ENCODE measurements at regions not wholly inside any gene's neighbourhood (a gene's known extent, or its start where the extent isn't known, plus 50 kb on each side); places are given as distances from the start of the nearest gene placed in this dataset.

DNA sequence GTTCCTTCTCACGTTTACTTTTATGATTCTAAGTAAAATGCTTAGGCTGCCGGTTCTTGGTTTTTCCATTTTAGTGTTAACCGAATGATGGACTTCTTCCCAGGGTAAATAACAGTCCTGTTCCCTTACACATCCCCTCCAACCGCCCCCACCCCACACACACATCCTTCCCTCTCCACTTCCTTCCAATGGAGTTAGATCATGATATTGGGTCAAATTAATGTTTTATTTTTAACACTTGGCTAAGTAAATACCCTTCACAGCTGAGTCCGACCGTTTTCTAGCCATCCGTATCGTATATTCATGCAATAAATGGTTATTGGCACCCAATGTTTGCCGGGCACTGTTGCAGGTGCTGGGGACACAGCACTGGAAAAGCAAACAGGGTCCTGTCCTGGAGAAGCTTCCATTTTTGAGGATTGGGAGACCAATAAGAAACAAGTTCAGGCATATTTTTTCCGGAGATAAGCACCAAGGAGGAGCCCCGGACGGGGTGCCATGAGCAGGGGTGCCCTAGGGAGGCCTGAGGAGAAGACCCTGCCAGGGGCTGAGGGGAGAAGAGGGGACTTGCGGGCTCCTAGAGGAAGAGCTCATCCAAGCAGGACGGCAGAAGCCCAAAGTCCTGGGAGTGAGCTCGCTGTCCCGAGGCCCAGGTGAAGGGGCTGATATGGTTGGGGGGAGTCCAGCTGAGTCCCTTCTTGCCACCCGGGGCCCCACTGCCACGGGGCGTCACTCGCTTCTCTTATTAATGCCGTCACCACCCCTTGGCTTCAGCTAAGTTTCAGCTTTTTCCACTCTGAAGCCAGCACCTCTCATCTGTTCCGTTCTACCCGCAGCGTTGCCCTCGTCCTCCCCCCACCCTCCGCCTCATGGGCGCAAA is 126.0 kb upstream of the RET start:
- no peak for TF ChIP-seq CTCF (IDR thresholded peaks at IDR 0.05)
- no peak for TF ChIP-seq POLR2A (IDR thresholded peaks at IDR 0.05)

Data from lower leg skin (tissue), 3 donors.